ENCODE measurements at regions not wholly inside any gene's neighbourhood (a gene's known extent, or its start where the extent isn't known, plus 50 kb on each side); places are given as distances from the start of the nearest gene placed in this dataset.

GRCh38 chr20:52869698-52870501, 102.3 kb upstream of the TSHZ2 start:
- DNase-seq (ENCODE audit: low spot score): no peak
- H3K4me3 ChIP-seq (ENCODE audit: low read depth in 1 of 3, low read length in 3 of 3): no peak overlapping the region
- 83% methylated on average over 6 of the region's 6 CpGs for WGBS
- H3K27me3 ChIP-seq (ENCODE audit: control insufficient read depth in 4 of 4, insufficient read depth in 4 of 4, low read length in 3 of 4): no peaks in the 10 kb centered on the region
- no peak overlapping the region for H3K9ac ChIP-seq (ENCODE audit: low read depth in 1 of 2, low read length in 2 of 2)
- H3K9me3 ChIP-seq (ENCODE audit: control insufficient read depth in 4 of 4, low read length in 3 of 4): peaks cover 0 to 3% (median 0%) of the 10 kb centered on the region in 4 donors
- H3K36me3 ChIP-seq (ENCODE audit: control insufficient read depth in 4 of 4, insufficient read depth in 3 of 4, low read depth in 1 of 4, low read length in 3 of 4): no peaks in the 10 kb centered on the region
- TF ChIP-seq JUND (IDR thresholded peaks at IDR 0.05): no peak
- no peak for TF ChIP-seq ZBTB33 (IDR thresholded peaks at IDR 0.05)
- TF ChIP-seq RXRA (IDR thresholded peaks at IDR 0.05): no peak
- no peak for TF ChIP-seq RAD21 (IDR thresholded peaks at IDR 0.05)
- TF ChIP-seq FOXA2 (IDR thresholded peaks at IDR 0.05): no peak
- TF ChIP-seq CTCF (IDR thresholded peaks at IDR 0.05; ENCODE audit: low read depth, low read length, missing input control): no peak
- peaks cover 0 to 20% (median 10%) of the 10 kb centered on the region in 4 donors for H3K4me1 ChIP-seq (ENCODE audit: control insufficient read depth in 4 of 4, insufficient read depth in 4 of 4, low read length in 3 of 4)
- H3K27ac ChIP-seq (ENCODE audit: low read depth in 1 of 2, low read length in 2 of 2): no peak overlapping the region

GRCh38 chr20:52869276-52869675, 102.9 kb upstream of the TSHZ2 start:
- WGBS: 64% methylated on average over 2 of the region's 2 CpGs
- Histone ChIP-seq H3K36me3 (ENCODE audit: control insufficient read depth in 4 of 4, insufficient read depth in 3 of 4, low read depth in 1 of 4, low read length in 3 of 4) (no peaks in the 10 kb centered on the region), H3K4me3 (ENCODE audit: low read depth in 1 of 3, low read length in 3 of 3) (no peak overlapping the region), H3K27me3 (ENCODE audit: control insufficient read depth in 4 of 4, insufficient read depth in 4 of 4, low read length in 3 of 4) (no peaks in the 10 kb centered on the region), H3K4me1 (ENCODE audit: control insufficient read depth in 4 of 4, insufficient read depth in 4 of 4, low read length in 3 of 4) (peaks cover 0 to 18% (median 9%) of the 10 kb centered on the region in 4 donors), H3K9me3 (ENCODE audit: control insufficient read depth in 4 of 4, low read length in 3 of 4) (peaks cover 0 to 3% (median 0%) of the 10 kb centered on the region in 4 donors), H3K9ac (ENCODE audit: low read depth in 1 of 2, low read length in 2 of 2) (no peak overlapping the region), H3K27ac (ENCODE audit: low read depth in 1 of 2, low read length in 2 of 2) (no peak overlapping the region)
- TF ChIP-seq FOXA2 (IDR thresholded peaks at IDR 0.05): no peak
- peak in 1 of 2 donors; percentile 45 for TF ChIP-seq RXRA (IDR thresholded peaks at IDR 0.05)
- no peak for TF ChIP-seq JUND (IDR thresholded peaks at IDR 0.05)
- no peak for TF ChIP-seq ATF3 (IDR thresholded peaks at IDR 0.05)
- TF ChIP-seq MAX (IDR thresholded peaks at IDR 0.05): no peak
- peak in 1 of 2 donors; percentile 34 for TF ChIP-seq HNF4A (conservative IDR thresholded peaks at IDR 0.05)
- no peak for TF ChIP-seq CTCF (IDR thresholded peaks at IDR 0.05; ENCODE audit: low read depth, low read length, missing input control)
- TF ChIP-seq GABPA (IDR thresholded peaks at IDR 0.05 in 1 of 2, conservative IDR thresholded peaks at IDR 0.05 in 1 of 2): no peak
- no peak for DNase-seq (ENCODE audit: low spot score)
